Activated naive CD8-positive, alpha-beta T cell treated with anti-CD3 and anti-CD28 coated beads, Interleukin-2, amount 50 U/mL, for 16 hours (primary cell): ENCODE measurements at regions not wholly inside any gene's neighbourhood (a gene's known extent, or its start where the extent isn't known, plus 50 kb on each side); places are given as distances from the start of the nearest gene placed in this dataset.
"Not testable (repeated sequence)": the region's sequence is repeated elsewhere in the genome, so short reads cannot be mapped to it uniquely, and the experiment has no call there.

Experiments used
- DNase-seq: peaks from one replicate; pipeline ENCODE4 v3.0.0-alpha.2; 2020; ENCODE audit warnings: low read depth, low spot score

DNA sequence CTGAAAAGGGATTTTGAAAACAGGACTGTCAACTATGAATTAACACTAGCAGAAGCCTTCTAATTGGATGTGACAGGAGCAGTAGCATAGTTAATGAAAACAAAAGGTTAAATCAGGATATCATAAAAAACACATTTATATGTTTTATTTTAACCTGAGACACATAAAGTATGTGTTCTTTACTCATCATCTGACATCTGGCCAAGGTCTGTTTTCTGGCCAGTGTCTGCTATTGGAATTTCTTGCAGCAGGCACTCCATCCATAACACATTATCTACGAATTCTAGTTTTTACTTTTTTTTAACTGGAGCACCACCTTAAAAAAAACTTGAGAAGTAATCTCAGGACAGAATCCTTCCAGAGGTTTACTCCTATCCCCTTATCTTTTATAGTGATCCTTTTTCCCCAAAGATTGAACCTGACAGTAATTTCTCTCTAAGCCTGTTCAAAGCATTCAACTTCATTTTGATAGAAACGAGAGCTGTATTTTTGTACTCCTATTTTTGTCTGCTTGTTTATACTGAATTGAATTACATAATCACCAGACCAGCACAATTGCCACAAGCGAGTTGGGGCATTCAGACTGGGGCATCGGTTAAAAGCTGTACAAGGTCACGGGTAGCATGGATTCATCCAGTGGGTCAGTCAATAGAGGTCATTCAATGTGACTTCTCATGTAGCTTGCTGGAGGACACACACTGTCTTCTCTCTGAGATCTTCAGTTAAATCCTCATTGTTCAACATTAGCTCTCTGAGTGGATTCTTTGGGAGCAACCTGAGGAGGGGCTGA lies 205.6 kb upstream of the CLINT1 start:
- no peak for DNase-seq

DNA sequence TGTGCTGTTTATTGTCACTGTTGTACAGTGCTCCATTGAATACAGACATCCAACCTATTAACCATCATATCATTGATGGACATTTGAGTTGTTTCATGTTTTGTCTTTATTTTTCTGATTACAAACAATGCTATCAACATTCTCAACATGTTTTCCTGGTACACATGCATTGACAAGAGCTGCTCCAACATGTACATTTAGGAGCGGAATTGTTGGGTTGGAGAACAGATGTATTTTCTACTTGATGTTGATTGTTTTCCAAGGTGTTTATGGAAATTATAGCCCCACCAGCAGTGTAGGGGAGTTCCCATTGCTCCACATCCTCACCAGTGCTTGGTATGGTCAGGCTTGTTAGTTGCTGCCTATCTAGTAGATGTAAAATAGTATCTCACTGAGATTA lies 204.1 kb upstream of the CLINT1 start:
- no peak for DNase-seq

DNA sequence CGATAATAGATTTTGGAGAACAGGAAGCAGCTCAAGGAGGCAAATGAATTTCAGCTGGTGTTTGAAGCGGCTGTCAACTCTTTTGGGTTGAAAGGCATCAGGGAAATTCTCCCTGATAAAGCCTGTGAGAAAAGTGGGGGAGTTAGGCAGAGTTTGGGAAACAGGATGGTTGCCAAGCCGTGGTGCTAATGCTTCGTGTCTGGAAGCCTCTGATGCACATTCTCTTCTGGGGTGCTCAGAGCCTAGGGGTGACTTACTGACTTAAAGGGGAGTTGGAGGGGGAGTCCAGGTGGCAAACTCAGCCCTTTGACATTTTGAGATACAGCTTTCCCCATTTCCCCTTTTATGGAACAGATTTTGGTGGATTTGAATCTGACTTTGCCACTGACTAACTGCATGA lies 202.5 kb upstream of the CLINT1 start:
- DNase-seq: no peak

DNA sequence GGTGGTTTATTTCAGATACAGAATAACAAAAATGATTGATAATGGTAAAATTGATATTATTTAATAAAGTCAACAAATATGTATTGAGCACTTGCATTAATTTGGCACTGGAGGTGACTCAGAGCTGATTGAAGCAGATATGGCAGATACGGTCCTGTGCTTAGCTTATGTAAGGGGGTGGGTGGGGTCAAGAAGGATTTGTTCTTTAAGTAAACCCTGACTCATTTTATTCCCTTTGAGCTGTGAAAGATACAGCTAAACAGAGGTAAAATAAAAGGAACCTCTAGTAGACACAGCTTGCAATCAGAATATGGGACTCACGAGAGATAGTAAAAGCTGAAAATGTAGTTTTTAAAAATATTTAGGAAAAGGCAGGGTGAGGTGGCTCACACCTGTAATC lies 201.3 kb upstream of the CLINT1 start:
- no peak for DNase-seq

DNA sequence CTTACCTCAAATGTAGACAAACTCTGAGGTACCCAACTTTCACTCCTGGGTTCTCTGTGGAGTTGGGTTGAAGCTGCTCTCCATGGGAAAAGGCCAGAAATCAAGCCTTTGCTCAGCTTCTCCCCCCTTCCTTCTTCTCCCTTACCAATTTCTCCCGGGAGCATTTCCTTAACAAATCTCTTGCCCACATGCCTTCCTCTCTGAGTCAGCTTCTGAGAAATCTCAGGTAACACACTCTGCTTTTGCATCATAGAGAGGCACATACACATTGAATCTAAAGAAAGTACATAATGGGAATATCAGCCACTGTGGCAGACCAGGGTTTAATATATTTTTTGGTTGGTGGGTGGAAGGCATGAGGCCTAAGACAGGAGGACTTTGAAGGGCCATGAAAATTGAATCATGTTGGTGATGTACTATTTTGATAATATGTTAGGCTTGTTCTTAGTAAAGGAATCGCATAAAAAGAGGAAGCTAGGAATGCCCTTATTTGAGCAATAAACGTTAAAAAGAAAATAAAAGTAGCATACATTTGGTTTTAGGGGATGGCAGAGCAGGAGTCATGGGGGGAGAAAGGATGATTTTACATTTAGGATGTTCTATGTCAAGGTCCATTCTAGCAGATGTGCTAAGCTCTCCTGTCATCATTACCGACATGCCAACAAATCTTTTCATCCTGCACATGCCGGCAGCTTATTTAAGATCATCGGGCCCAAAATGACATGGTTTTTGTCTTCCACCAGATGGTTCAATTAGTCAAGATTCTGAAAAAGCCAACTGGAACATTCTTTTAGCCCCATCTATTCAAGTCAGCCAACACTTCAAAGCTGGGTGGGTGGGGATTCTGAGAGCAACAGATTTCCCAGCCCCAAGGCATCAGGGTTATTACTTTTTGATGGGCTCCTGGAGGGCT lies 199.5 kb upstream of the CLINT1 start:
- DNase-seq: no peak

DNA sequence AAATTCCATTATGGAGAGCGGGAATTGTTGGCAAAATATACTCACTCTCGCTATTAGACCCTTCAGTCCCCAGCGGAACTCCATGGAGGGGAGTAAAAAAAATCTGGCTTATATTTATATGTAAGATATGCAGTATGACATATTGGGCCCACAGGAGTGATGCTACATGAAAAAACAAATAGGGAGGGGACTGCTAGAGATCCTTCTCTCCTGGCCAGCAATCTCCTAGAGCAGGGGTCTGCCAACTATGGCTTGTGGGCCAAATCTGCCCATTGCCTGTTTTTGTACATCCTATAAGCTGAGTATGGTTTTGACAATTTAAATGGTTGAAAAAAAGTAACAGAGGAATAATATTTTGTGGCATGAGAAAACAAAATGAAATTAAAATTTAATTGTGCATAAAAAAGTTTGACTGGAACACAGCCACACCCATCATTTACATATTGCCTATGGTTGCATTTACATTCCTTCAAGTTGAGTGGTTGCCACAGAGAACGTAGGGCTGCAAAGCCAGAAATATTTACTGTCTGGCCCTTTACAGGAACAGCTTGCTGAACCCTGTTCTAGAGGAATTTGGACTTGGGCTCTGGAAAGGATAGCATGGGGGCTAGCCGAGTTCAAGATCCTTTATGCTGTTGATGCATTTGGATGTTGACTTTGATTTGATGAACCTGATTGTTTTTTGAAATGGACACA lies 197.3 kb upstream of the CLINT1 start:
- DNase-seq: no peak

DNA sequence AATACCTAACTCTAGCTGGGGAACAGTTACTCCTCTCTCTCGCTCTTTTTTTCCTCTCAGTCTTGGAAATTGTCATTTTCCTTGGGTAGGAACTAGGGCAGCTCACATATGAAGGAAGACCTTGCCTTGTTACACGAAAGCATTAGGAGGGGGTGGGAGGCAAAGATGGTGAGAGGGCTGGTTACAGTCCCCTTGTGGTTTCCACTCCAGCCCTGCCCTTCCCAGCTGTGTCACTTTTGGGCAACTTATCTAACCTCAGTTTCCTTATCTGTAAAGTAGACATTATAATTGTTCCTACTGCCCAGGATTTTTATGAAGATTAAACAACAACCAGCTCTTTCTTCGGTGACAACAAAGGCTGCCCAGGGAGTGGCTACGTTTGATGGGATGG lies 196.2 kb upstream of the CLINT1 start:
- DNase-seq: no peak

DNA sequence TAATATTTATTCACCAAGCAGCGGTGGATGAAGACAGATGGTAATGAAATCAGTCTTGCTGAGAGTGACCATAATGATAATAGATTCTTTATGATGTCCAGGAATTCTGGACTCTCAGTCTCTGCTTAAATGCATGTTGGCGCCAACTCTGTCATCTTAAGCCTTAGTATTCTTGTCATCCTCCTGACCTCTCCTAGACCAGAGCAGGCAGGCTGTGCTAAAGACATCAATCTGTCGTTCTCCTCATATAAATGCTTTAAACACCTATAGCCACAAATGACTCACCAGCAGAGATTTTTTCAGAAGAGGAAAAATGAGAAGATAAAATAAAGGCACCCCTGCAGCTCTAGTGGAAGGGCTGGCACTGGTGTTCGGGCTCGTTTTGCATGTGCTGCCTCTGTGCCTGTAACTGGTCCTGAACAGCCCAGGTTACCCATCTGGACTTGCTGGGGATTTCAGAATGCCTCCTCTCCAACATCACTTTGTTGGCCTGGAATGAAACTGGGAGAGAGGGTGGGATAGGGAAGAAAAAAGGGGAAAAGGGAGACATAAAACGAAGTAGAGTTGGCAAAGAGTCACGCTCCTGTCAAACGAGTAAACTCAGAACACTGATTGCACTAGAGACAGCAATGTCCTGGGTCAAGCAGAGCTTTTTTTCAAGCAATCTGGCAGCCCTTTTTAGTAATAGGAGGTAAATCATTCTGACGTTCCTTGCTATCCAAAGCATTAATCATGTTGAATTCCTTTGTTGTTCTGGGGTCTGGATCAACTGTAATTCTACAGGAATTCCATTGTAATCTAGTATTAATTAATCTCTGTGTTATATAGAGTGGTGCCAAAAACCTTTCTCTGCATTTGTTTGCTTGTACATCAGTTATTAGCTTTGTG lies 195.5 kb upstream of the CLINT1 start:
- no peak for DNase-seq

DNA sequence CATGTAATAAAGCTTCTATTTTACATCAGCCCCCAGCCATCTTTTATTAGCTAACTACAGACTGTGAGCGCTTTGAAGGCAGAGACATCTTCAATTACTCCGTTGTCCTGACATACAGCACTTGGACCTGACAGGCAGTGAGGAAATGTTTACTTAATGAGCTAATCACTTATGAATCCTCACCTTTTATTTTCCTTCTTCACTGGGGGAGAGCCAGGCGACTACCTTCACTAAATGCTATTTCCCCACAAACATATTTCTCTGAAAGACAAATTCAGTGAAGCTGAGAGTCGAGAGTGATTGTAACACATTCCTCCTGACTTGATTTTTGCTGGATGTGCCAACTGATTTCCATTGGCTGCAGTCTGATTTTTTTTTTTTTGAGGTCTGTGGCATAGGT lies 192.1 kb upstream of the CLINT1 start:
- no peak for DNase-seq

DNA sequence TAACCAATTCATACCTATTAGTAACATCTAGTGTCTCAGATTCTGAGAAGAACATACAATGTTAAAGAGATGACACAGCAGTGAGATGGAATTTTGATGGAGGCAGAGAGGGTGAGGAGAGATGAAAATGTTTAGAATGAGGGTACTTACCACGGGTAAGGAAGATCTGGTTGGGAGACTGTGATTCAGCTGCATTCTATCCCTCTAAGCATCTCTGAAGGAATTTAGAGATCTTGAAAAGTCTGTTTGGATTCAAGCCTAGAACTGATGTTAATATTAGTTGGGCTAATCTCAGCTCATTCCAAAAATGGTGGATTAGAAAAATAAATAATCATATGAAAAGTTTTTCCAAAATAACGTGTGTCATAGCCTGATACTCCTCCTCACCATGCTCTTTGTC lies 191.5 kb upstream of the CLINT1 start:
- DNase-seq: no peak

DNA sequence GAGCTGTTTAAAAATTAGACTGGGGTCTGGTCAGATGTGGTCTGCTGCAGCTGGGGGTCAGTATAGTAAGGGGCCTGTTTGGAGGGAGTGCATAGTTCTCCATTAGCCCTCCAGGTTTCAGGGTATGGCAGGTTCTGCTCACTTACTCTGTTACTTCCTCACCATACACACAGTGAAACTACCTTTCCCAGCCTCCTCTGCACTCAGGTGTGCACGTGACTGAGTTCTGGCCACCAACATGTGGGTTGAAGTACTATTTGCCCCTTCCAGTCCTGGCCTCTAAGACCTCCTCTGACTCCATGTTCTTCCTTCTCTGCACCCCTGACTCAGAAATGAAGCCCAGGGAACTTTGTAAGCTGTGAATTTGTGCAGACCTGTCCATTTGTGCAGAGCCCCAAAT lies 190.5 kb upstream of the CLINT1 start:
- DNase-seq: no peak

DNA sequence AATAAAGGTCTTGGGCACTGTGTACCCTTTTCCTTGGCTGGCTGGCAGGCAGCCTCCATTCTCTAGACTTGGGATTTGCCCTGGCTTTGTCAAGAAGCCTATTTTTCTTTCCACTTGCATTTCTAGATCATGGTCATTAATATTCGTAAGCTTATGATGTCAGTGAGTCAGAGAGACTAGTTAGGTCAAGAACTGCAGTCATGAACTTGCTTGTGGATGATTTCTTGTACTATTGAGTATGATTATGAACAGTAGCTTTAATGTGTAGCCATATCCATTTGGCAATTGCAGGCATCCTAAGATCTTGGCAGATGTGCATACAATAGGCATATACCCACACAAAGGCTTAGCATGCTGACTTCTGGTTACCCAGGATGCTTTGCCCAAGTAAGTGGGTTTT lies 186.8 kb upstream of the CLINT1 start:
- no peak for DNase-seq

DNA sequence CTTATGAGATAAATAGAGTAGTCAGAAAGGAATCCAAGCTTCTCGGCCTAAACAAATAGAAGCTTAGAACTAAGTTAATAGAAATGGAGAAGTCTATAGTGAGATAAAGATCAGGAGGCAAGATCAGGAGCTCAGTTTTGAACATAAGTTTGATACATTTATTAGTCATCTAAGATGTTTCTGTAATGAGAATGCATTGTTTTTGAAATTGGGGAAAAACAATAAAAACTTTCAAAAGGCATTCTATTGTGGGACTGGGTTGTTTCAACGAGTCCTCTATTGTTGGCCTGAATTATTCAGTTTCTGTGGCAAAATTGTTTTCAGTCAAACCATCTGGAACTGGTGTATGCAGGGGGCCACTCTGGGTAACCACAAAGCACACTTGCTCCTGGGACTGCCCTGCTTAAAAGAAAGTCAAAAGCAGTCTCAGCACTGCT lies 181.0 kb upstream of the CLINT1 start:
- DNase-seq: no peak

DNA sequence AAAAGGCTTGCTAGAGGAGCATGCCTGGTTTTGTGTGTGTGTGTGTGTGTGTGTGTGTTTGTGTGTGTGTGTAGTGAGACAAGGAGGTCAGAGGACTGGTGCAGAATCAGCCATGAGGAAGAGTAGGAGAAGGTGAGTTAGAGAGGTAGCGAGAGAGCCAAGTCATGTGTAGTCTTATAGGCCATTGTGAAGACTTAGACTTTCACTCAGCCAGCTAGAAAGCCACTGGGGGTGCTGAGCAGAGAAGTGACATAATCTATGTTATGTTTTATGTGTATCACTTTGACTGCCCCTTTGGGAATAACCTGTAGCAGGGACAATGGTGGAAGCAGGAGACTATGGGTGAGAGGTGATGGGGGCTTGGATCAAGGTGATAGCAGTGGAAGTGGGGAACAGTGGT lies 180.5 kb upstream of the CLINT1 start:
- no peak for DNase-seq

DNA sequence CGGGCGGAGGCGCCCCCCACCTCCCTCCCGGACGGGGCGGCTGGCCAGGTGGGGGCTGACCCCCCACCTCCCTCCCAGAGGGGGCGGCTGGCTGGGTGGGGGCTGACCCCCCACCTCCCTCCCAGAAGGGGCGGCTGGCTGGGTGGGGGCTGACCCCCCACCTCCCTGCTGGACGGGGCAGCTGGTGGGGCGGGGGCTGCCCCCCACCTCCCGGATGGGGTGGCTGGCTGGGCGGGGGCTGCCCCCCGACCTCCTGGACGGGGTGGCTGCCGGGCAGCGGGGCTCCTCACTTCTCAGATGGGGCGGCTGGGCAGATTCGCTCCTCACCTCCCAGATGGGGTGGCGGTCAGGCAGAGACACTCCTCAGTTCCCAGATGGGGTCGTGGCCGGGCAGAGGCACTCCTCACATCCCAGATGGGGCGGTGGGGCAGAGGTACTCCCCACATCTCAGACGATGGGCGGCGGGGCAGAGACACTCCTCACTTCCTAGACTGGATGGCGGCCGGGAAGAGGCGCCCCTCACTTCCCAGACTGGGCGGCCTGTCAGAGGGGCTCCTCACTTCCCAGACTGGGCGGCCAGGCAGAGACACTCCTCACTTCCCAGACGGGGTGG lies 178.1 kb upstream of the CLINT1 start:
- not testable (repeated sequence) for DNase-seq

DNA sequence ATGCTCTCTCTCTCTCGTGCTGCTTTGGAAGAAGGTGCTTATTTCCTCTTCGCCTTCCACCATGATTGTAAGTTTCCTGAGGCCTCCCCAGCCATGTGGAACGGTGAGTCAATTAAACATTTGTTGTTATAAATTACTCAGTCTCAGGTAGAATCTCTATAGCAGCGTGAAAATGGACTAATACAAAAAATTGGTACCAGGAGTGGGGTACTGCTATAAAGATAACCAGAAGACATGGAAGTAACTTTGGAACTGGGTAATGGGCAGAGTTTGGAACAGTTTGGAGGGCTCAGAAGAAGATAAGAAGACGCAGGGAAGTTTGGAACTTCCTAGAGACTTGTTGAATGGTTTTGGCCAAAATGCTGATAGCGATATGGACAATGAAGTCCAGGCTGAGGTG lies 175.6 kb upstream of the CLINT1 start:
- not testable (repeated sequence) for DNase-seq

DNA sequence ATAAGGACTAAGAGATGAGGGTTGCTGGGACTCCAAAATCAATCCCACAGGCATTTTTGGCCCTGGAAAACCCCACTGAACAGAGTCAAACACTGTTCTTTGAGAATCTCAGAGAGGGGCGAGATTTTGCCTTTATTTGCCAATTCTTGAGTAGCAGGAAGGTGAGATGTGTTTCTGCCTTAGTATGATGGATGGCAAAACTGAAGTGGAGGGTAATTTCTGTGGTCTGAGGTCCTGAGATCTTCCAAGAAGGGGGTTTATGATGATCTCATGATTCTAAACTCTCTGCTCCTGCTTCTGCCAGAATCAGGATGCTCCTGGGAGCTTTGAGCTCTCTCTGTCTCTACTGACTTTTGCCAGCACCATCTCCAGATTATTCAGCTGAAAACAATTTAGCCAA lies 174.8 kb upstream of the CLINT1 start:
- no peak for DNase-seq

DNA sequence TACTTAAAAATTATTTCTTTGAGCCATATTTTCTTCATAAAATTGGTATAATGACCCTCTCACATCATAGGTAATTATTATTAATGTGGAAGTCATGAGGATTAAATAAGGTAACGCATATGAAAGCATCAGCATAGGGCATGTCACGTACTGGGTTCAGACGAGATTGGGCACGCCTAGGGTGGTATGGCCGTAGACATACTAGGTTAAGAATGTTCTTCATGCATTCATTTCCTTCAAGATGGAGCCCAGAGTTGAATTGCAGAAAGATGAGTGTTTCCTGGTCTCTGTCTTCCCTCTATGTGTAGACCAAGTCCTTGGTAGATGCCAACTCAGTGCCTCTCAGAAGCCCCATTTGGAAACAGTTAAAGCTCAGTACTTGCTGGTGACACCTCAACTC lies 174.1 kb upstream of the CLINT1 start:
- no peak for DNase-seq

DNA sequence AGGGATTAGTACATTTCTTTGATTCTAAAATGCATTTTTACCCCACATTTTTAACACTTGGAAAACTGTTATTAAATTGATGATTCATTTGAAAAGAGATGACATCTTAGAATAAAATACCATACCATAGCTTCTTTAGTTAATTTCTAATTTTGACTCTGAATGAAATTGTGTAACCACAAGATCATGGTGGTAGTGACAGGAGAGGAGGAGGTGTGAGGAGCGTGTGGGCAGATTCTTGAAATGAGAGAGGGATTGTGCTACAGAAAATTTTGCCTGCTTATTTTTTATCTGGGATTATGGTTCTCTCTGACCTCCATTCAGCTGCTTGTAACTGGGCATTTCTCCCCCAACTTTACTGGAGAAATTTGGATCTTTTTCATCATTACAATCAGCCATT lies 173.3 kb upstream of the CLINT1 start:
- DNase-seq: no peak

DNA sequence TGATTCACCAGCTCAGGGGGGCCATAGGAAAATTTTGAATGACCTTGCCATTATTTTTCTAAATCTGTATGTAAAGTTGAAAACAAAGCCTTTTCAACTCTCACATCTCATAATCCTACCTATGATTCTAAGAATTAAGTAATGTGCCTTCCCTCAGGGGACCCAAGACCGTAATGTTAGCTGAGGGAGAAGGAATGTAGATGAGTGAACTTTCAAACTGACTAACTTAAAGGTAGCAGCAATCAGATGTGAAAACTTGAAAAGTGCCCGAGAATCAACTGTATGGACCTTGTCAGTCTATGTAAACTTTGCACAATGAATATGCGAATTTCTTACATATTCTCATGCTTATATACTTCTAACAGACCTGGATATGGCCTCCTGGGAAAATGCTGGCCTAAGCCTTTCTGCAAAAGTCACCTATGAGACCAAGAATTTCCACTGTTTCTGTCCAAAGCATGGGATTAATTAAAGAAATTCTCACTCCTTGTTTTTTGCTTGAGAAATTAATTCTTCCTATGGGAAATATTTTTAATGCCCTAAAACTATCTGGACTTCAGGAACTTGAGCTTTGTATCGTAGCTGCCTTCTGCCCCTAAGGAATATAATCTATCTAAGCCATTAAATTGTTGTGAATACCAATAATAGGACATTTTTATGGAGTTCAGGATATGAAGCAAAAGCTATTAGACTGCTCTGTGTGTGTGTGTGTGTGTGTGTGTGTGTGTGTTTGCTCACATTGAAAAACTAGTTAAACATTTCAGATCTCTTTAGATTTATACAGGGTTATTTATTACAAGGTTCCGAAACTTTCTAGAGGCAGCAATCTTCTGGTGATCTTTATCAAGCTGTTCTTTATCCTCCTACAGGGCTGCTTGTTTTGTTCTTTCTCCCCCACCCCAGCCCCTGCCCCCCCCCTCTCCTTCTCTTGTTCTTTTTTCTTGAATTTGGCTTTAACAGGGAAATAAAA lies 169.1 kb upstream of the CLINT1 start:
- no peak for DNase-seq
